Colonic mucosa (tissue), 4 donors: ENCODE measurements at regions not wholly inside any gene's neighbourhood (a gene's known extent, or its start where the extent isn't known, plus 50 kb on each side); places are given as distances from the start of the nearest gene placed in this dataset.

Experiments used
- DNase-seq: peaks from one replicate; pipeline ENCODE4 v3.0.0-alpha.2; 2020
- H3K27ac ChIP-seq: fragments of 200-600 bp; one replicate; pipeline ENCODE4 v1.8.0; 2021
- H3K27me3 ChIP-seq: fragments of 200-600 bp; one replicate; pipeline ENCODE4 v1.8.0; 2021
- H3K36me3 ChIP-seq: fragments of 200-600 bp; one replicate; pipeline ENCODE4 v1.8.0; 2021
- H3K4me1 ChIP-seq: fragments of 200-600 bp; one replicate; pipeline ENCODE4 v1.8.0; 2021; ENCODE audit warnings: mild to moderate bottlenecking
- H3K4me3 ChIP-seq: fragments of 200-600 bp; one replicate; pipeline ENCODE4 v1.8.0; 2021
- H3K9ac ChIP-seq, 2 donors: one replicate each; pipeline ENCODE4 v1.7.0; 2013; ENCODE audit warnings: control low read depth in 2 of 2, low read depth in 2 of 2, low read length in 2 of 2
- H3K9me3 ChIP-seq: fragments of 200-600 bp; one replicate; pipeline ENCODE4 v1.8.0; 2021
- CTCF ChIP-seq: fragments of 200-600 bp; IDR thresholded peaks from one replicate; pipeline ENCODE4 v1.8.0; 2022; ENCODE audit warnings: antibody characterized with exemption, mild to moderate bottlenecking
- intact Hi-C: fragments of 100-400 bp; cut with DNase I; formaldehyde crosslinking; loops from one replicate; pipeline ENCODE4 v1.14.1; 2022
- donor health status: healthy.
- donor health status: DM: no; HTN: no; CAD: no.
- donor health status: DM: no; HTN: no; CAD: no.

- H3K27ac ChIP-seq = no peak overlapping the region
- no peaks in the 10 kb centered on the region for H3K27me3 ChIP-seq
- DNase-seq = no peak
- H3K9ac ChIP-seq = no peak overlapping the region
- H3K4me3 ChIP-seq = no peak overlapping the region
- no peaks in the 10 kb centered on the region for H3K36me3 ChIP-seq
- no peaks in the 10 kb centered on the region for H3K4me1 ChIP-seq
- H3K9me3 ChIP-seq = no peaks in the 10 kb centered on the region
- intact Hi-C loops = no loop called here
- no peak for TF ChIP-seq CTCF
Measured at GRCh38 chr9:97779608-97780007, 73.4 kb upstream of the FOXE1 start.

GRCh38 chr9:97781902-97782301, 71.1 kb upstream of the FOXE1 start:
- H3K36me3 ChIP-seq = no peaks in the 10 kb centered on the region
- H3K27me3 ChIP-seq = no peaks in the 10 kb centered on the region
- TF ChIP-seq CTCF = no peak
- no peak overlapping the region for H3K4me3 ChIP-seq
- intact Hi-C loops = no loop called here
- no peak overlapping the region for H3K9ac ChIP-seq
- H3K4me1 ChIP-seq = no peaks in the 10 kb centered on the region
- H3K9me3 ChIP-seq = no peaks in the 10 kb centered on the region
- DNase-seq = no peak
- no peak overlapping the region for H3K27ac ChIP-seq

- no peak for DNase-seq
- Histone ChIP-seq H3K27ac (no peak overlapping the region), H3K36me3 (no peaks in the 10 kb centered on the region), H3K27me3 (no peaks in the 10 kb centered on the region), H3K9me3 (no peaks in the 10 kb centered on the region), H3K9ac (no peak overlapping the region), H3K4me1 (no peaks in the 10 kb centered on the region), H3K4me3 (no peak overlapping the region)
- intact Hi-C loops = no loop called here
- TF ChIP-seq CTCF = no peak
Measured at GRCh38 chr9:97786341-97786740, 66.7 kb upstream of the FOXE1 start.

GRCh38 chr9:97787551-97787950, 65.5 kb upstream of the FOXE1 start:
- Histone ChIP-seq H3K27me3 (no peaks in the 10 kb centered on the region), H3K36me3 (no peaks in the 10 kb centered on the region), H3K9ac (no peak overlapping the region), H3K27ac (no peak overlapping the region), H3K4me1 (no peaks in the 10 kb centered on the region), H3K4me3 (no peak overlapping the region), H3K9me3 (no peaks in the 10 kb centered on the region)
- intact Hi-C loops = no loop called here
- no peak for DNase-seq
- no peak for TF ChIP-seq CTCF

GRCh38 chr9:97788763-97789663, 64.0 kb upstream of the FOXE1 start:
- intact Hi-C loops = no loop called here
- no peaks in the 10 kb centered on the region for H3K36me3 ChIP-seq
- H3K9me3 ChIP-seq = no peaks in the 10 kb centered on the region
- no peak overlapping the region for H3K27ac ChIP-seq
- no peaks in the 10 kb centered on the region for H3K27me3 ChIP-seq
- no peak for TF ChIP-seq CTCF
- no peak for DNase-seq
- H3K4me3 ChIP-seq = no peak overlapping the region
- H3K9ac ChIP-seq = no peak overlapping the region
- H3K4me1 ChIP-seq = no peaks in the 10 kb centered on the region
